ENCODE measurements at regions not wholly inside any gene's neighbourhood (a gene's known extent, or its start where the extent isn't known, plus 50 kb on each side); places are given as distances from the start of the nearest gene placed in this dataset.

- H3K9ac ChIP-seq (ENCODE audit: low read length), result no peak overlapping the region
- H2AFZ ChIP-seq (ENCODE audit: low read length), result no peak overlapping the region
- TF ChIP-seq, protein P1, sequence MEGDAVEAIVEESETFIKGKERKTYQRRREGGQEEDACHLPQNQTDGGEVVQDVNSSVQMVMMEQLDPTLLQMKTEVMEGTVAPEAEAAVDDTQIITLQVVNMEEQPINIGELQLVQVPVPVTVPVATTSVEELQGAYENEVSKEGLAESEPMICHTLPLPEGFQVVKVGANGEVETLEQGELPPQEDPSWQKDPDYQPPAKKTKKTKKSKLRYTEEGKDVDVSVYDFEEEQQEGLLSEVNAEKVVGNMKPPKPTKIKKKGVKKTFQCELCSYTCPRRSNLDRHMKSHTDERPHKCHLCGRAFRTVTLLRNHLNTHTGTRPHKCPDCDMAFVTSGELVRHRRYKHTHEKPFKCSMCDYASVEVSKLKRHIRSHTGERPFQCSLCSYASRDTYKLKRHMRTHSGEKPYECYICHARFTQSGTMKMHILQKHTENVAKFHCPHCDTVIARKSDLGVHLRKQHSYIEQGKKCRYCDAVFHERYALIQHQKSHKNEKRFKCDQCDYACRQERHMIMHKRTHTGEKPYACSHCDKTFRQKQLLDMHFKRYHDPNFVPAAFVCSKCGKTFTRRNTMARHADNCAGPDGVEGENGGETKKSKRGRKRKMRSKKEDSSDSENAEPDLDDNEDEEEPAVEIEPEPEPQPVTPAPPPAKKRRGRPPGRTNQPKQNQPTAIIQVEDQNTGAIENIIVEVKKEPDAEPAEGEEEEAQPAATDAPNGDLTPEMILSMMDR (conservative IDR thresholded peaks at IDR 0.05; ENCODE audit: low read depth, low read length), result no peak
- no peak for TF ChIP-seq EZH2phosphoT487 (IDR thresholded peaks at IDR 0.05; ENCODE audit: borderline replicate concordance, low read length)
- TF ChIP-seq EZH2 (IDR thresholded peaks at IDR 0.05; ENCODE audit: low read length, unreplicated experiment), result no peak
- POLR2A ChIA-PET (ENCODE audit: unreplicated experiment), result interaction anchor here (0.7 to 1.0 kb wide), 3 partner anchors 30 to 67 kb away, joined by 3 to 4 read pairs (median 3); no protein-coding TSS in a partner anchor
- no peaks in the 10 kb centered on the region for H3F3A ChIP-seq (ENCODE audit: low read length, unreplicated experiment)
- CTCF ChIA-PET, result no interaction called here
- H3K27me3 ChIP-seq (ENCODE audit: low read length), result no peaks in the 10 kb centered on the region
- H3K4me2 ChIP-seq (ENCODE audit: low read length), result 0 out of 2 replicates have a peak overlapping the region, but pooled peaks have one; percentile 45
- H3K36me3 ChIP-seq (ENCODE audit: low read depth, low read length), result no peaks in the 10 kb centered on the region
- H3K79me2 ChIP-seq (ENCODE audit: low read length), result 0 out of 2 replicates have a peak, but pooled peaks cover 3% of the 10 kb centered on the region
- ATAC-seq, result no peak
- no TSS peak for BruUV-seq (replicated peaks)
- intact Hi-C loops (cut with micrococcal nuclease), result loop anchor here (2.0 kb wide), 1 partner anchor 30 kb away; no protein-coding TSS in a partner anchor
- no peaks in the 10 kb centered on the region for H4K20me1 ChIP-seq (ENCODE audit: low read length)
- peak overlapping the region; percentile 60 for H3K27ac ChIP-seq (ENCODE audit: low read length)
- peaks cover 72% of the 10 kb centered on the region for H3K4me1 ChIP-seq (ENCODE audit: insufficient read depth, low read length)
- no peaks in the 10 kb centered on the region for H3K9me2 ChIP-seq (replicated peaks; ENCODE audit: low read length)
- no peak for DNase-seq
- no peaks in the 10 kb centered on the region for H3K9me3 ChIP-seq (ENCODE audit: low read length)
- no peak overlapping the region for H3K4me3 ChIP-seq (ENCODE audit: low read length)
These were observed 63.3 kb upstream of the ARHGAP29 start for GRCh38 chr1:94300731-94301130.

DNA sequence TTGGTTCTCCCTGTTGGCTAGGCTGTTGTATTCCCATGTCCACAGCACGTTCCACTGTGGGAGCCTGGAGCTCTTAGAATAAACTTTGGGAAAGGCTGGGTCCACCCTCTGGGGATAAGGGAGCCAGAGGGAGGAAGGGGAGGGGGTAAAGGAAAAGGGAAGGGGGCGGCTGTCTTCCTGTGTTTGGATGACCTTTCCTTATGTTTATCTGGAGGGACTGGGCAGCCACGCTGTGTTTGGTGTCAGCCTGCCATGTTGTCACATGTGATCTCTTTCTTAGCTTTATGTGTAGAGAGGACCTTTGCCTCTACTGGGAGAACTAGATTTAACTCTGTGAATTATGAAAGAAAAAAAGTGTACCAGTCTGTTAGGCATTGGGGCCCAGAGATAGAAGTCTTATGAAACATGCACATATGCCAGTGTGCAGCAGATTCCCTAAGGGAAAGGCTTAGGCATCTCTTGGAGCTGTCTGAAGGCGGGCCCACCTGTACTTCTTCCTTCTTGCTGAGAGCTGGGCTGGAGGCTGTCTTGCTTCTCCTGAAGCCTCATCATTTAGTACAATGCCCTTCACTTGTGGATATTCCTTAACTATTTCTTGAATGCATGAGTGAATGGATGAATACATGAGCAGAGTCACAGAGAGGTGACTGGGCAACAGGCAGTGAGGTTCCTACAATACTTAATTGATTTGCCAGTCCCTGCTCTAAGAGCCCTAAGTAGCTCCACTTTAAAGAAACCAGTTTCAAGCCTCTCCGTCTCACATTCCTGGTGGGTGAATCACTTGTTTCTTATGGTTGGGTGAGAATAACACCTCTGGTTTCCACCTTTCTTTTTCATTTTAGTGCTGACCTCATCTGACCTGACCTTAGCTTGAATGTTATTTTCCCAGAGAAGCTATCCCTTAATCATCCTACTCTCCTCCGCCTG is 62.5 kb upstream of the ARHGAP29 start:
- H2AFZ ChIP-seq (ENCODE audit: low read length), result no peak overlapping the region
- ChIA-PET CTCF (interaction anchor here (1.1 kb wide), 1 partner anchor 36 kb away, joined by 3 read pairs; no protein-coding TSS in a partner anchor), POLR2A (ENCODE audit: unreplicated experiment) (interaction anchor here (0.6 to 1.0 kb wide), 6 partner anchors 26 to 66 kb away, joined by 3 to 9 read pairs (median 4); no protein-coding TSS in a partner anchor)
- DNase-seq (peak; percentile 93), ATAC-seq (peak; percentile 38)
- TF ChIP-seq, protein P1 (conservative IDR thresholded peaks at IDR 0.05; ENCODE audit: low read depth, low read length), result no peak
- TF ChIP-seq EZH2 (IDR thresholded peaks at IDR 0.05; ENCODE audit: low read length, unreplicated experiment), result no peak
- no peak for TF ChIP-seq EZH2phosphoT487 (IDR thresholded peaks at IDR 0.05; ENCODE audit: borderline replicate concordance, low read length)
- no peak overlapping the region for H3K9ac ChIP-seq (ENCODE audit: low read length)
- H3F3A ChIP-seq (ENCODE audit: low read length, unreplicated experiment), result no peaks in the 10 kb centered on the region
- peak overlapping the region; percentile 45 for H3K4me2 ChIP-seq (ENCODE audit: low read length)
- H3K27me3 ChIP-seq (ENCODE audit: low read length), result no peaks in the 10 kb centered on the region
- H3K27ac ChIP-seq (ENCODE audit: low read length), result peak overlapping the region; percentile 60
- no peaks in the 10 kb centered on the region for H3K9me3 ChIP-seq (ENCODE audit: low read length)
- TSS peak; percentile 27 for BruUV-seq (replicated peaks)
- H3K4me3 ChIP-seq (ENCODE audit: low read length), result no peak overlapping the region
- H3K36me3 ChIP-seq (ENCODE audit: low read depth, low read length), result no peaks in the 10 kb centered on the region
- H3K79me2 ChIP-seq (ENCODE audit: low read length), result 0 out of 2 replicates have a peak, but pooled peaks cover 3% of the 10 kb centered on the region
- peaks cover 70% of the 10 kb centered on the region for H3K4me1 ChIP-seq (ENCODE audit: insufficient read depth, low read length)
- H4K20me1 ChIP-seq (ENCODE audit: low read length), result no peaks in the 10 kb centered on the region
- H3K9me2 ChIP-seq (replicated peaks; ENCODE audit: low read length), result no peaks in the 10 kb centered on the region
- intact Hi-C loops (cut with micrococcal nuclease), result loop anchor here (1.0 to 2.0 kb wide), 2 partner anchors 22 to 29 kb away; no protein-coding TSS in a partner anchor
